ENCODE measurements at regions not wholly inside any gene's neighbourhood (a gene's known extent, or its start where the extent isn't known, plus 50 kb on each side); places are given as distances from the start of the nearest gene placed in this dataset.

GRCh38 chr11:104524254-104524653, 360.3 kb upstream of the PDGFD start:
- no peak for TF ChIP-seq POLR2AphosphoS5 (IDR thresholded peaks at IDR 0.05; ENCODE audit: low read depth, low read length)
- TF ChIP-seq TAF1 (IDR thresholded peaks at IDR 0.05; ENCODE audit: borderline replicate concordance, insufficient read depth, low read length) = no peak
